Fibroblast of peridontal ligament (primary cell): ENCODE measurements at regions not wholly inside any gene's neighbourhood (a gene's known extent, or its start where the extent isn't known, plus 50 kb on each side); places are given as distances from the start of the nearest gene placed in this dataset.
"Not testable (repeated sequence)": the region's sequence is repeated elsewhere in the genome, so short reads cannot be mapped to it uniquely, and the experiment has no call there.

Experiments
- DNase-seq: peaks from one replicate; pipeline ENCODE4 v3.0.0-alpha.2; 2010; ENCODE audit errors: extremely low read depth

DNA sequence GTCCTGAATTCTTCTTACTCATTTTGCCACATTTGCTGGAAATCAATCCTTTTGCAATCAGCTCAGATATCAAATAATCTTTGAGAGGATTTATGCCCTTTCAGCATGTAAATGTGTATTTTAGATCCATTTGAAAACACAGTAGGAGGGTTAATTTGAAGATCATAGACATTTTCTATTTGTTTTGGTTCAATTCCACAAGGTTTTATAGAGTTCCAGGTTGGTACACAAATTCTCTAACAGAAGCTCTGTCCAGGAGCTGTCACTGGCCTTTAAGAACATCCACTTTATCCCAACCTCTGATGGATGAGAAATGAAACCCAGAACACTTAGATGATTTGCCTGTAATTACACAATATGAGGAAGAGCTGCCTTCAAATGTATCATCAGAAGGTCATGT is 157.3 kb upstream of the CHAC2 start:
- DNase-seq: no peak

DNA sequence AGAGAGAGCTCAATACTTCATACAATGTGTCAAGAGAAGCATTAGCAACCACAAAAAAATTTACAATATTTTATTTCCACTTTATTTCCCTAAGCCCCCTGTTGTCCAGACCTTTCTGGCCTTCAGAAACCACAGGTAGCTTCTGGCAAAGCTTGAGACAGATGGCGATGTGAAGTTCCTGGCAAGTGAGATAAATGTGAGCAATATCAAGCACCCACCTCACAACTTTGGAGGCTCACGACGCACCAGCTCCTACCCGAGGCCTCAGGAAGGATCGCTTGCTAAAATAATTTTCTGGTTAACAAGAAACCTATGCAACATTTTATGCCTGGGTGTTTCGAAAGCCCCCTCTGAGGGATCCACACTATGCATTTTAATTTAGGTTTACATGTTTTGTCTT is 158.1 kb upstream of the CHAC2 start:
- no peak for DNase-seq

DNA sequence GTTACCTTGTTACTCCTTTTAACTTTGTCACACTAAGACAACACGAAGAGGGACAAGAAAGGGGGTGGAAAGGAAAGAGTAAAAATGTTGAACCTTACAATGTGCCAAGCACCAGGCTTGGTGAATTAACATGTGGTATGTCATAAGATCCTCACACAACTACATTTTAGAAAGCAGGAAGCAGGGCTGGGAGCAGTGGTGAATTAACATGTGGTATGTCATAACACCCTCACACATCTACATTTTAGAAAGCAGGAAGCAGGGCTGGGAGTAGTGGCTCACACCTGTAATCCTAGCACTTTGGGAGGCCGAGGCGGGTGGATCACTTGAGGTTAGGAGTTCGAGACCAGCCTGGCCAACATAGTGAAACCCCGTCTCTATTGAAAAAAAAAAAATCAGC is 159.3 kb upstream of the CHAC2 start:
- DNase-seq: no peak

DNA sequence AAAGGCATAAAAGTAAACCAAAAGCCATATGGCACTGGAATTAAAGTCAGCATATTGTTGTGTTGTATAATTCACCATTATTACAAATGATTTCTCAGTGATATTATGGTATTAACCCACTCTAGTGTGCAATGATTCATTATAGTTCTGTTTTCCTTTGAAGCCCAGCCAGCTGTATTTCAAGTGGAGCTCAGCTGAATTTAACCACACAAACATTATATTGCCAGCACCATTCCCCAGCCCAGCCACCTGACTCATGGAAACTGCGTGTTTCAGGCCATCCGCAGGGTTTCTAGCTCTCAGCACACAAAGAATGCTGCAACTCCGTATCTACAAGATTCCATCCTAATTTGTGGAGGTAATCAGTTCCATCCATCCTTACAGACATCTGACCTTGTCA is 166.8 kb upstream of the CHAC2 start:
- peak; percentile 38 for DNase-seq

DNA sequence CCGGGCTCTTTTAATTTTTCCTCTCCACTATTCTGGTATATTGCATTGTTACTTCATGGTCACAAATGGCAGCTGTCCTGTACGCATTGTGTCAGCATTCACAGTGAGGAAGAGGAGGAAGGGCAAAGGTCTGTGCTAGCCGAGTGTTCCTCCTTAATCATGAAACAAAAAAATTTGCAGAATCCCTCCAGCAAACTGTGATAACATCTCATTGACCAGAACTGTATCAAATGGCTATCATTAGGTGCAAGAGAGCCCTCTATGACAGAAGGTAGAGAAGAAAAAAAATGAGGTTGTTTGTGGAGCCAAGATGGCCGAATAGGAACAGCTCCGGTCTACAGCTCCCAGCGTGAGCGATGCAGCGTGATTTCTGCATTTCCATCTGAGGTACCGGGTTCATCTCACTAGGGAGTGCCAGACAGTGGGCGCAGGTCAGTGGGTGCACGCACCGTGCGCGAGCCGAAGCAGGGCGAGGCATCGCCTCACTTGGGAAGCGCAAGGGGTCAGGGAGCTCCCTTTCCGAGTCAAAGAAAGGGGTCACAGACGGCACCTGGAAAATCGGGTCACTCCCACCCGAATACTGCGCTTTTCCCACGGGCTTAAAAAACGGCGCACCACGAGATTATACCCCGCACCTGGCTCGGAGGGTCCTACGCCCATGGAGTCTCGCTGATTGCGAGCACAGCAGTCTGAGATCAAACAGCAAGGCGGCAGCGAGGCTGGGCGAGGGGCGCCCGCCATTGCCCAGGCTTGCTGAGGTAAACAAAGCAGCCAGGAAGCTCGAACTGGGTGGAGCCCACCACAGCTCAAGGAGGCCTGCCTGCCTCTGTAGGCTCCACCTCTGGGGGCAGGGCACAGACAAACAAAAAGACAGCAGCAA is 180.6 kb upstream of the CHAC2 start:
- not testable (repeated sequence) for DNase-seq

DNA sequence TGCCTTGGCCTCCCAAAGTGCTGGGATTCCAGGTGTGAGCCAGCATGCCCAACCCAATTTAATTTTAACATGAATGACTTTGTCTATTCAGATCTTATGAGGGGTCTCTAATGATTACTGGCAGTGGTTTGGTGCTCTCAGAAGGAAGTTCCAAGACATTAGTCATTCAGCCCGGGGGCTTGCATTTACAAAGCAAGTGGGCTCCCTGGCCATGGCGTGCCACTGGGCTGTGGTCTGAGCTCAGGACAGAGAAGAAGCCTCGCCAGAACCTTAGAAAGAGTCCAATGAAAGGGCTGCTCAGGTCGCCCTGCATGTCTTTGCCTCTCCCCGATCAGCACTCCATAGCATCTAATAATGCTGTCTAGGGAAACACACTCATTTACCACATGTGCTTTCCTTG is 182.6 kb upstream of the CHAC2 start:
- DNase-seq: no peak

DNA sequence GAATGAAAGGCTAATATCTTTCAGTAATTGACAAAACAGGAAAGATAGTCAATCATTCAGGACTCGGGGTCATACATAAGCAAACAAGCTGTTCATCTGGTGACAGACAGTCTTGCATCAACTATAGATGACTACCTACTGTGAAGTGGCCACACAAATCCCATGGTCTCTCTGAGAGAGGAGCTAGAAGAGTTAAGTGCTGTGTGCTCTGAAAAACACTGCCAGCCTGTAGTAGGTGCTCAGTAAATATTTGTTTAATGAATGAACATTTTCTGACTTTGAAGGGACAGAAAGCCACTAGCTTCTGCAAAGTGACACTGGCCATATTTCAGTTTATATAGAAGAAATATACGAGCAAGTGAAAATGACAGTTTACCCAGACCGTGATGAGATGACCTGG is 184.0 kb upstream of the CHAC2 start:
- DNase-seq: no peak

DNA sequence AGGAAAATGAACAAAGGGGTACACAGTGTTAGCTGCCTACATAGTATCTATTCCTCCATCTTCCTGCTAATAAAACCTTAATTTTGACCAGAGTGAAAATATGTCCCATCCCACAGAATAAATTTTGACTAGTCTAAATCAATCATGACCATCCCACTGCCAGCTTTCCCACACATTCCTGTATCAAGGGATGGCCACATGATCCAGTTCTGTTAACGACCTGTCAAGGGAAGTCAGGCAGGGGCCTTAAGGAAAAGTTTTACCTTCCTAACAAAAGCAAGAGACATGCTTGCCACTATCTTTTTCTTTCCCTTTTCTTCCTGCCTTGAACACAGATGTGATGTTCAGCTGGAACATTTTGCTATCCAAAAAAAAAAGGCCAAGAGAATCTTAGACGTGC is 185.0 kb upstream of the CHAC2 start:
- DNase-seq: no peak

DNA sequence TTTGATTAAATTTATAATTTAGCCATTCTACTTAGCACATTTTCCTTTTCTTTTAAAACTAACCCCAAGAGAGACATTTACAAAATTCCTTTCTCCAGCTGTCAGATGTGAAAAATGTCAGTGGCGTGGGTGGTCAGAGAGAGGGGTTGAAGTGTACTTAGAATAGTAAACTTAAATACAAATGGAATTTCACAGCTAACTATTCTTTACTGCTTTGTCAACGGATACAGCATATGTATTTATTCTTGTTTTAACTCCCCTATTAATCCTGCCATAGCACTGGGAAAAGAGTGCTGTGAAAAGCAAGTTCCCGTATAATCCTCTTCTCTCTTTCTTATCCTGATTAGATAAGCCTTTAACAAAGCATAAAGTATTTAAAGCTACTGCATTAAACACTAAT is 191.4 kb upstream of the CHAC2 start:
- peak; percentile 7 for DNase-seq

DNA sequence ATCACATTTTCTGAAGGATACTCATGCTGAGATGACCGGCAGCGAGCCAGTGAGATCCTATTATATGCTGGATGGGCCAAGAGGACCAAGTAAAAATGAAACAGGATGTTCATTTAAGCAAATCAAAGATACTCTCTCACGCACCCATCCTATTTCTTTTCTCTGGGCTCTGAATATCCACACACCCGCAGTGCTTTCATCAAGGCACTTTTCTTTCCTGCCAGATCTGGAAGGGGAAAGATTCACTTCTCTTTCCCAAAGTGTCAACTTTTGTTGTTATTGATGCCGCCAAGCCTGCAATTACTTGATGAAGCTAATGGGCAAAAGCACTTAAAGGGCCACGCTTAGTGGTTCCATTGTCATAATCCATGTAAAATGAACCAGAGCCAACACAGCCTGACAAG is 191.9 kb upstream of the CHAC2 start:
- peak; percentile 16 for DNase-seq

DNA sequence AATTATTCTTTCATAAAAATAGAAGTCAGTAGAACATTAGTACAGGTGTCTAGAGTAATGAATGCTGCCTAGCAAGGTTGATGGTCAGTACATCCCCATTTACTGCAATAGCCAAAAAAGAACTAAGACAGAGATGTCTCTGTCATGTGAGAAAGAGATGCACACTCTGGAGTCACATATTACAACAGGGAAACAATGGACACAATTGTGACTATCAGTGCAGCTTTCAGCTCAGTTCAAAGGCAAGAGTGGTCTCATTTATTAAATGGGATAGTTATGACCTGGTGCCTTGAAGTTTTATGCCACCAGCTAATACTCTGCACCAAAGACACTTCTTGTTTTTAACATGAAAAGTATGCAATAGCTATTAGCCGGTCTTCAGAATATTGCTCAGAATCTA is 194.9 kb upstream of the CHAC2 start:
- DNase-seq: no peak

DNA sequence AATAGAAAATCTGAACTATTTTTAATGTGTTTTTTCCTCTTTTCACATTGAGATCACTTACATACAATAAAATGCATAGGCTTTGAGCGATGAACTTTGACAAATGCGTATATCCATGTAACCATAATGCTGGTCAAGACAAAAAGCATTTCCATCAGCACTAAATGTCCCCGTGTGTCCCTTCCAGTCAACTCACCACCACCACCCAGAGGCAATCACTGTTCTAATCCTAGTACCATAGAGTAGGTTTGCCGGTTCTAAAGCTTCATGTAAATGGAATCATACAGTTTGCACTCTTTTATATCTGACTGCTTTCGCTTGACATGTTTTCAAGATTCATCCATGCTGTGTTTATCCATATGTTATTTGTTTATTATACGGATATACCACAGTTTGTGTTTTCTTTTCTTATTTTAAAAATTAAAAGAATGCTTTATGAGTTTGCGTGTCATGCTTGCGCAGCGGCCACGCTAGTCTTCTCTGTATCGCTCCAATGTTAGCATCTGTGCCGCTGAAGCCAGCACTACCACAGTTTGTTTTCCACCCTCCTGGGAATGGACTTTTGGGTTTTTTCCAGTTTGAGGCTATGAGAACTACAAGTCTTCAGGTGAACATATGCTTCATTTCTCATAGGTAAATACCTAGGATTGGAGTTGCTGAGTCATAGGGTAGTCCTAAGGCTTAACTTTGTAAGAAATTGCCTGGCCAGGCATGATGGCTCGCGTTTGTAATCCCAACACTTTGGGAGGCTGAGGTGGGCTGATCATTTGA is 197.5 kb upstream of the CHAC2 start:
- no peak for DNase-seq

DNA sequence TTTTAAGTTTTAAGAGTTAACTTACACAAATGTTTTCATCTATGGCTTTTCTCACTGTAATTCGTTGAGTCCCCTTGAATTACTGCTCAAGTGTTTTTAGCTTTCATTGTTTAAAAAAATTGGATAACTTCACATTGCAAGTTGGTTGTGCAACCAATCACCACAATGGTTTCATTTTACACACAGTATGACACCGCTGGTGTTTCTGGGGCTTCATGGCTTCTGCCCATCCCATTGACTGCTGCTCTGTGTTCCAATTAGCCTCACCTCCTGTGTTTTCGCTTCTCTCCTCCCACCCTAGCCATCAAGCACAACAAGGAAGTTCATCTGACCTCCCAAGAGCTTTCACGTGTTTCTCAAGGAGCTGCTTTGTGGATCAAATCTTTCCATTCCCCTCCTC is 199.1 kb upstream of the CHAC2 start:
- peak; percentile 30 for DNase-seq

DNA sequence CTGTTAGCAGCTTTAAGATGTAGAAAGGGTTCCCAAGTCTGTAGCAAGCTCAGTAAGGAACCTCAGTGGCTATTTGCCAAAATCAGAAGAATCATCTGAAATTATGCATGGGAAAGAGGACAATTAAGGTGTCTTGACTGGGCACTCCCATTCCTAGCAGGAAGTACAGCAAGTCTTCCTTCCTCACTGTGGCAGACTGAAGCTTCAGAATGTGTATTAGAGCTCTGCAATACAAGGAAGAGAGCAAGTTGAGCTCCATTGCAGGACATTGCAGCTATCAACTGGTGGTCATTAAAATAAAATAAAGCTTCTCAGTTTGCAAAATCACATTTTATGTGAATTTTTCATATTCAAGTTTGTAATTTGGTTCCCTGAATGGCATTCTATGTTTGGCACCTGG is 200.5 kb upstream of the CHAC2 start:
- no peak for DNase-seq

DNA sequence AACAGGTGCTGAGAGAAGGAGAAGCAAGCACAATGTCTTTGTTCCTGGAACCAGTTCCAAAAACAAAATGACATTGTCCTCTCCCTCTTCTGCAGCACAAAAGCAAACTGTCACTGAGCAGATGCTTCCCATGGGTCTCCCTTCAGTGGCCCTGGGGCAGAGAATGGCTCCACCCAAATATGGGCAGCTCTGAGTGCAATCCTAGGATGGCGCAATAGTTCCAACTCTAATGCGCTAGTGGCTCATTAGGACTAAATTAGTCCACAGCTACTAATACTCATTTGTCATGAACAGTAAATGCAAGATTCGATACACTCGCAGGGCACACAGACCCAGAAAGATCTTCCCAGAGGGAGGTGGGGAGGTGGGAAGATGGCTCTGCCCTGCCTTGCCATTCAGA is 205.2 kb upstream of the CHAC2 start:
- no peak for DNase-seq

DNA sequence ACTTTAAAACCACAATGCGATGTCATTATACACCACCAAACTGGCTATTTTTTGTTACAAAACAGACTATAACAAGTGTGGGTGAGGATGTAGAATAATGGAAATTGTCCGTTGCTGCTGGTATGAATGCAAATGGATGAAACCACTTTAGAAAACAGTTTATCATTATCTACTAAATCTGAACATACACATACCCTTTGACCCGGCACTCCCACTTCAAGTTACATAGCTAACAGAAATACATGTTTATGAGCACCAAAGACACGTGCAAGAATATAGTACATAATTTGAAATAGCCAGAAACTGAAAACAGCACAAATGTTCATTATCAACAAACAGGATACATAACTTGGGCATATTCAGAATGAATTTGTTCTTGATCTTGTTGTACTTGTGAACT is 206.4 kb upstream of the CHAC2 start:
- DNase-seq: no peak

DNA sequence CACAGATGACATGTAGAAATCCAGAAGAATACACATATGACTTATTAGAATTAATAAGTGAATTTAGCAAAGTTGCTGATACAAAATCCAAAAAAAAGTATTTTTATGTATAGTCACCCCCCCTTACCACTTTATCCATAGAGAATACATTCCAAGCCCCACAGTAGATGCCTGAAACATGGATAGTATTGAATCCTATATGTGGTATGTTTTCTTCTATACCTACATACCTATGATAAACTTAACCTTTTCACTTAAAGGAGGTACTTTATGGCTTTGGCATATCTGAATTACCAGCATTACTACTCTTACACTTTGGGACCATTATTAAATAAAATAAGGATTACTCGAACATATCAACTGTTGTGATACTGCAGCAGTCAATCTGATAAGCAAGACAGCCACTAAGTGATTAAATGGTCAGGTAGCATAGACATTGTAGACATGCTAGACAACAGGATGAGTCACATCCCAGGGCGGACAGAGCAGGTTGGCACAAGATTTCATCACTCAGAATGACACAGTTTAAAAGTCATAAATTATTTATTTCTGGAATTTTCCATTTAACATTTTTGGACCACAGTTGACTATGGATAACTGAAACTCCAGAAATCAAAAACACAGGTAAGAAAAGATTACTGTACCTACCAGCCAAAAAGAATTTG is 208.2 kb upstream of the CHAC2 start:
- DNase-seq: no peak

DNA sequence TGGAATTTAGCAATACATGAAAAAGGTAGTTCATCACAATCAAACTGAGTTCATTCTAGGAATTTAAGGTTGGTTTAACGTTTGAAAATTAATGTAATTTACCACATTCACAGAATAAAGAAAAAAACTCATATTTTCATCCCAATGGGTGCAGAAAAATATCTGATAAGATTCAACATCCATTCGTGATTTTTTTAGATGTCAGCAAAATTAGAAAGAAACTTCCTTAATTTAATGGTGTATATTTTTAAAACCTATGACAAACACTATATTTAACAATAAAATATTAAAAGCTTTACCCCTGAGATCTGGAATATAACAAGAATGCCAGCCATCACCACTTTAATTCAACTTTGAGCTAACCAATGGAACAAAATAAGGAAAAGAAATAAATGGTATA is 208.7 kb upstream of the CHAC2 start:
- DNase-seq: no peak

DNA sequence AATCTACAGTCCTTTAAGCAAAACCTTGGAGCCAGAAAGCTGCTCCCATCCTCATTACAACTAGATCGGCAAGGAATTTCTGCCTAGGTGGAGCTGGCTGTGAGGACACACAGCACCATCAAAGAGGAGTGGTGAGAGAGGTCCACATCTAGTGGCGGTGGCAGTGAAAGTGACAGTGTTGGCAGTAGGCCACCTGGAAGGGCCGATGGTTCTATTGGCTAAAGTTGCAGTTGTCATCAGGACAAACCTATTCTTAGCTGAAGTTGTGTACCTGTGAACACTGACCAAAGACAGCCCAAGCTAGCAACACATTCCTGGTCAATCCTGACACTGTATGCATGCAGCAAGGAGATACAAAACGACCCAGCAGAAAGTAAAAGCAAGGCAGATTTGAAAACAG is 218.1 kb upstream of the CHAC2 start:
- no peak for DNase-seq

DNA sequence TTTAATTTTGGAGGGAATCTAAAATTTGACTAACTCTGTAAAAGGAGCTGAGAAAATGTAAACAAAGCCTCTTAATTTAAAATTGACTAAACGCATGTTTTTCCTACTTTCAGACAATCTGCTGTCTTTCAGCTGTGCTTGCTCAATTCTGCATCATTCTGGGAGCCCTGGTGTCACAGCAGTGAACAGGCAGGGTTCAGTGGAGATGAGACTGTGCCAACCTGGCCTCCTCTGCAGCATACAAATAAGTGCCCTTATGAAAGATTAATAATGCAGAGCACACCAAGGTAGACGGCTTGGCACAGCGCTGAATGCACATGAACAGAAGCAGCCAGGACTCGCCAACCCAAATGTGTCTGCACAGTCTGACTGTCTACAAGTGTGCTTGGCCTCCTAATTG is 222.0 kb upstream of the CHAC2 start:
- DNase-seq: no peak

DNA sequence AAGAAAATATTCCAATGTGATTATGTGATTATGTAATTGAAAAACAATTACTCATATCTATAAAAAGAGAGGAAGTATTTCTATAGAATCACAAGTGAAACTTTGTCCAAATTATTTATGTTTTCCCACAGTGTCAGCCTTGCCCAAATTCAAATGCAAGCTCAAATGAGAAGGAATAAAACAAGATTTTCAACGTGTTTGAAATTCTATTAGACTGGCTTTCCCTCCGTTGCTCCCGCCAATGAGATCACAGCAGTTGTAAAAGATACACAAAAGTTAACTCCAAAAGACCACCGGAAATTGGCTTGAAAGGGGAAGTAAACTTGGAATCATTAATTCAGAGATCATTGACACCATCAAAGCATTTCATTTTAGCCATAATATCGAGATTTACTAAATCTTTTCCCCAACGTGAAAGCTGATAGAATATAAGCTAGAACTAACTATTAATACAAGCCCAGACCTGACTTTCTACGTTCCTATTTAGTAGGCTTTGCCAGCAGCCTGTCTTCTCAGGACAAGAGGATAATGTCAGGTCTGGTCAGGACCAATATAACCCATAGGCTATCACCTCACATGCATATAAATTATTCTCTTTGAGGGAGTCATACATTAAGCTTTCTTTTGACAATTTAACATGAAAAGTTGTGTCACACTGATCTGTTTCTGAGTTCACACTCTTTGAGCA is 222.6 kb upstream of the CHAC2 start:
- no peak for DNase-seq

DNA sequence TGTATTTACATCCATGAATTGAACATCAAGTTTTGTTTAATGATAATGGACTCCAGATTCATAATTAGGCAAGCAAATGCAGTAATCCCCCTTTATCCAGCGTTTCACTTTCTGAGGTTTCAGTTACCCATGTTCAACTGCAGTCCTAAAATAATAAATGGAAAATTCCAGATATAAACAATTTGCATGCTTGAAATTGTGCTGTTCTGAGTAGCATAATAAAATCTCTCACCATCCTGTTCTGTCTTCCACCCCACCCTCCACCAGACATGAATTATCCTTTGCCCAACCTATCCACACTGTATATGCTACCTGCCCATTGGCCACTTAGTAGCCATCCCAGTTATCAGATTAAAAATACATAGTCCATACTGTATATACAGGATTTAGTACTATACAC is 224.5 kb upstream of the CHAC2 start:
- no peak for DNase-seq
